HFF-Myc (cell line): ENCODE measurements at regions not wholly inside any gene's neighbourhood (a gene's known extent, or its start where the extent isn't known, plus 50 kb on each side); places are given as distances from the start of the nearest gene placed in this dataset.

Experiments used
- DNase-seq: peaks from one replicate; pipeline ENCODE4 v3.0.0-alpha.2; 2011; ENCODE audit warnings: low read depth; ENCODE audit errors: extremely low read depth
- H3K4me3 ChIP-seq: replicated peaks from 2 replicates; pipeline ENCODE4 v1.5.1; 2011; ENCODE audit warnings: low read depth, mild to moderate bottlenecking, control low read depth, low read length
- TF ChIP-seq, protein P1 (sequence below): IDR thresholded peaks from 2 replicates; pipeline ENCODE4 v1.5.1; 2012; ENCODE audit warnings: mild to moderate bottlenecking, low read depth, low read length, control low read depth; ENCODE audit errors: missing control alignments

DNA sequence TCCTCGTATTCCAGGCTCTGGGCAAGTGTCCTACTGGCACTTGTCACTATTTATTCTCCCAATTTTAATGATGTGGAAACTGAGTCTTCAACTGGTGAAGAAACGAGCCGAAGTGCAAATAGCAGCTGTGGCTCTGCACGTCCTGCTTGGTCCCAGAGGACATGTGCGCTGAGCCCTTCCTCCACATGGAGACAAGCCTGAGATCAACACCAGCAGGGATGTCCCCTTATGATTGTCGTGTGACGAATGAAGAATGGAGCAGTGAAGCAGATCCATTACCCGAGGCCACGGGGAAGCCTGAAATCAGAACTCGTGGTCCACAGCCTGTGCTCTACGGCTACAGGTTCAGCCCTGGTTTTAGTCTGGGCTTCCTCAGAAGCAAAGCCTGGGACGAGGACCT is 61.0 kb downstream of the FOXL1 start:
- no peak for DNase-seq
- no peak overlapping the region for H3K4me3 ChIP-seq
- TF ChIP-seq, protein P1, sequence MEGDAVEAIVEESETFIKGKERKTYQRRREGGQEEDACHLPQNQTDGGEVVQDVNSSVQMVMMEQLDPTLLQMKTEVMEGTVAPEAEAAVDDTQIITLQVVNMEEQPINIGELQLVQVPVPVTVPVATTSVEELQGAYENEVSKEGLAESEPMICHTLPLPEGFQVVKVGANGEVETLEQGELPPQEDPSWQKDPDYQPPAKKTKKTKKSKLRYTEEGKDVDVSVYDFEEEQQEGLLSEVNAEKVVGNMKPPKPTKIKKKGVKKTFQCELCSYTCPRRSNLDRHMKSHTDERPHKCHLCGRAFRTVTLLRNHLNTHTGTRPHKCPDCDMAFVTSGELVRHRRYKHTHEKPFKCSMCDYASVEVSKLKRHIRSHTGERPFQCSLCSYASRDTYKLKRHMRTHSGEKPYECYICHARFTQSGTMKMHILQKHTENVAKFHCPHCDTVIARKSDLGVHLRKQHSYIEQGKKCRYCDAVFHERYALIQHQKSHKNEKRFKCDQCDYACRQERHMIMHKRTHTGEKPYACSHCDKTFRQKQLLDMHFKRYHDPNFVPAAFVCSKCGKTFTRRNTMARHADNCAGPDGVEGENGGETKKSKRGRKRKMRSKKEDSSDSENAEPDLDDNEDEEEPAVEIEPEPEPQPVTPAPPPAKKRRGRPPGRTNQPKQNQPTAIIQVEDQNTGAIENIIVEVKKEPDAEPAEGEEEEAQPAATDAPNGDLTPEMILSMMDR: no peak

DNA sequence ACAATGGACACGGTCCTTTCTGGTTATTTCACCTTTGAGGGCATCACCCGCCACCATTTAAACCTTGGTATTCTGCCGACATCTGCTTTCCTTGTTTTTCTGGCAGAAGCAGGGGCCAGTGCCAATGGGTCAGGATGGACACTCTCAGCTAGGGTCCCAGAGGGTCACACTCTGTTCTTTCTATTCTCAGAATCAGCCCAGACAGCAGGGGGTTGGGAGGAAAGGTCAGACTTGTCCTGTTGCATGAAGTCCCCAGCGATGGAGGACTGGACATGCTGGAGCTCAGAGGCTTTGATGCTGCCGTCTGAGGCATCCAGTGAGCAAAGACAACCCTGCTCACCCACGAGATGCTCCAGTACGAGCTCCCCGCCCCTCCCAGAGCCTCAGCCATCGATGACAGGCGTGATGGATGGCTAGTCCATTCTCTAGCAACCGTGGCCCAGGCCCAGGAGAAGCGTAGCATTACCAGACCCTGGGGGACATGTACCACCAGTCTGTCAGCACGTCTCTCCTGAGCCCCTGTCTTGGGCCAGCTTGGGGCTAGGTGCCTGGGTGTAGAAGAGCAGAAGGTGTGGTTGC is 62.0 kb downstream of the FOXL1 start:
- DNase-seq: no peak
- TF ChIP-seq, protein P1: no peak
- no peak overlapping the region for H3K4me3 ChIP-seq

DNA sequence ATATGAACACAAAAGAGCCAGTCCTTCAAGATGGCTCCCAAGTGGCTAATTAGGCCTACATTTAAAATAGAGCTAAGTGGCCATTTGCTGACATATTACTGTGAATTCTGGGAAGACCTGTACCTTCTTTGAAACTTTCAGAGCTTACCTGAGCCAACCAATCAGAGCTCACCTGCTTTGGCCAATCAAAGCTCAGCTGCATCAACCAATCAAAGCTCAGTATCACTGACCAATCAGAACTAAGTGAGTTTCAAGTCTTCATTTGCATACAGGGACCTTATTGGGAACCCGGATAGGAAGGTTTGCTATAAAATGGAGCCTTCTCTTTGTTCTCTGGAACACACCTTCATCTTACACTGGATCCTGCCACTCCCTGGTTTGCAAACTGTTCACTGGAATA is 63.7 kb downstream of the FOXL1 start:
- DNase-seq: no peak
- TF ChIP-seq, protein P1: no peak
- H3K4me3 ChIP-seq: no peak overlapping the region

DNA sequence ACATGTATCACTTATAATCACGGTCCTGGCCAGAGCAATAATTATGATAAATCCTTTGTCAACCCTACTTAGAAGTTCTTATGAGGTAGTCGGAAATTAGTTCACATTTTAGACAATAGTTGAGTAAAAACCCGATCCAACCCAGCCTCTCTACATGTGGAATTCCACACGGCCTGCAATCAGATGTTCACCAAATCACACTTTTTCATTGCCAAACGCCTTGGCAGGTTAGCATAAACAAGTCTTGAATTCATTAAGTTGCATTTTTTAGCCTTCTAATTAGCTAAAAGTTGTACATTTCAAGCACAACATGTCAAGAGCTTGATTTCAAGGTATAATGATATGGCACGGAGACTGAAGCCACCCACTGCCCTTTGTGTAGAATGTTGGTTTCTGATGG is 65.3 kb downstream of the FOXL1 start:
- H3K4me3 ChIP-seq: no peak overlapping the region
- TF ChIP-seq, protein P1: no peak
- no peak for DNase-seq

DNA sequence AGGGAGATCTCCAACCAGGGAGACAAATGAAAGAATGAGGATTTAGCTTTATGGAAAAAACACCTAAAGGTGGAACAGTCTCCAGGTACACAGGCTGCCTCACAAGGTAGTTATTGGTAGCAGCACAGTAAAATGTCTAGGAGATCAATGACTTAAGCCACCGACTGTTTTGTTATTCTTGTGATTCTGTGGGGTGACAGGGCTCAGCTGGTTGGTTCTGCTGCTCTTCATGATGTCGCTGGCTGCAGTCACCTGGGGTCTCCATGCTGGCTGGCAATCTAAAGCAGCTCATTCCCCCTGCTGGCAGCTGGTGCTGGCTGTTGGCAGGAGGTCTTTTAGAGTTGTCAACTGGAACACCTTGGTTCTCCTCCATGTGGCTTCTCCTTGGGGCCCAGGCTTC is 69.2 kb downstream of the FOXL1 start:
- TF ChIP-seq, protein P1: no peak
- H3K4me3 ChIP-seq: no peak overlapping the region
- no peak for DNase-seq

DNA sequence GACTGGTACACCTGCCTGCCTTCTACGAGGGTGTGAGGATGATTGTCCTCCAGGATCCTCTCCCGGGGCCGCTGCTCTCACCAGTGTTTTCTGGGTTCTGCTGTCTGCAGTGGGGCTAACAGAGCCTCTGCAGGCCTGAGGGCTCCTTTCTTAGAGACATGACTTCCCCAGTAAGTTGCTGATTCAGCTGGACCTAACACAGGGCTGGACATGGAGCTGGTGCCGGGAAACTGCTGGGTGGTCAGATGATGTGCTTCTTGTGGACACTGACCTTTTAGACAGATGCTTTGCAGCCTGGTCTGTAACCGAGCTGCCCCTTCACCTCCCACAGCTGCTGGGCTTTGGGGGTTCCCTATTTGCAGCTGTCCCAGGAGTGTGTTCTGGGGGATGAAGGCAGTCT is 71.5 kb downstream of the FOXL1 start:
- H3K4me3 ChIP-seq: no peak overlapping the region
- TF ChIP-seq, protein P1: no peak
- DNase-seq: no peak

DNA sequence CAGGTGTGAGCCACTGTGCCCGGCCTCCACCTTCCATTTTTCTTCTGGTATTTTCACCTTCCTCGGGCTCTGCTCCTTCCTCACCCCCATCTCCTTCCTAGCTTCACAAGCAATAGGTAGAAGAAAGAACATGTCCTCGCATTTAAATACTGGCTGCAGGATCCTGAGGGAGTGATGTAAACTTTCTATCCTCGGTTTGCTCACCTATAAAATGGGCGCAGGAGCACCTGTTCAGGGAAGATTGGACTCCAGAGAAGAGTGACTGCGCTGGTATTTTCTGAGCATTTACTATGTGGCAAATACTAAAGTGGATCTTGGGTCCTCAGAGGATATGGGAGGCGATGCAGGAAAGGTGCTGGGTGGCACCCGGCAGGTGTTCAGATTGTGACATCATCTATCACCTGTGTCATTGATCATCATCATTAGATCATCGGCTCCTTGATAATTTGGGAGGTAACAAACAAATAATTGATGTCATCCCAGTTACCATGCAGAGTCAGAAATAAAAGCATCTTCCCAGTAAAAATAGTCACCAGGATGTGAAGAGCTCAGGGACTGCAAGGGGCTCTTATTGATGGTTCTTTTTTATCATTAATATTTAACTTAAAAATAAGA is 72.8 kb downstream of the FOXL1 start:
- TF ChIP-seq, protein P1: no peak
- DNase-seq: no peak
- no peak overlapping the region for H3K4me3 ChIP-seq
